ENCODE measurements at regions not wholly inside any gene's neighbourhood (a gene's known extent, or its start where the extent isn't known, plus 50 kb on each side); places are given as distances from the start of the nearest gene placed in this dataset.
"Not testable (repeated sequence)": the region's sequence is repeated elsewhere in the genome, so short reads cannot be mapped to it uniquely, and the experiment has no call there.

GRCh38 chr1:178587096-178587495, 74.2 kb downstream of the TEX35 start:
- ChIA-PET POLR2A (interaction anchor here (0.6 to 2.1 kb wide), 2 partner anchors 9 to 212 kb away, joined by 3 to 4 read pairs; no protein-coding TSS in a partner anchor), CTCF (interaction anchor here (0.5 to 3.0 kb wide), 8 partner anchors 11 to 167 kb away, joined by 3 to 9 read pairs (median 4); no protein-coding TSS in a partner anchor)
- peaks cover 6% of the 10 kb centered on the region for H3K36me3 Mint-ChIP-seq (ENCODE audit: insufficient read depth, unreplicated experiment)
- no peak overlapping the region for H3K4me3 Mint-ChIP-seq (ENCODE audit: unreplicated experiment)
- H3K27ac Mint-ChIP-seq (ENCODE audit: low read depth, unreplicated experiment), result no peak overlapping the region
- H3K4me1 Mint-ChIP-seq (ENCODE audit: insufficient read depth, unreplicated experiment), result no peaks in the 10 kb centered on the region
- no peak for DNase-seq (ENCODE audit: unreplicated experiment)
- BruUV-seq (replicated peaks), result no TSS peak
- no peaks in the 10 kb centered on the region for H3K9me3 Mint-ChIP-seq (ENCODE audit: unreplicated experiment)
- peaks cover 15% of the 10 kb centered on the region for H3K27me3 Mint-ChIP-seq (ENCODE audit: insufficient read depth, unreplicated experiment)
- TF ChIP-seq, protein P1, sequence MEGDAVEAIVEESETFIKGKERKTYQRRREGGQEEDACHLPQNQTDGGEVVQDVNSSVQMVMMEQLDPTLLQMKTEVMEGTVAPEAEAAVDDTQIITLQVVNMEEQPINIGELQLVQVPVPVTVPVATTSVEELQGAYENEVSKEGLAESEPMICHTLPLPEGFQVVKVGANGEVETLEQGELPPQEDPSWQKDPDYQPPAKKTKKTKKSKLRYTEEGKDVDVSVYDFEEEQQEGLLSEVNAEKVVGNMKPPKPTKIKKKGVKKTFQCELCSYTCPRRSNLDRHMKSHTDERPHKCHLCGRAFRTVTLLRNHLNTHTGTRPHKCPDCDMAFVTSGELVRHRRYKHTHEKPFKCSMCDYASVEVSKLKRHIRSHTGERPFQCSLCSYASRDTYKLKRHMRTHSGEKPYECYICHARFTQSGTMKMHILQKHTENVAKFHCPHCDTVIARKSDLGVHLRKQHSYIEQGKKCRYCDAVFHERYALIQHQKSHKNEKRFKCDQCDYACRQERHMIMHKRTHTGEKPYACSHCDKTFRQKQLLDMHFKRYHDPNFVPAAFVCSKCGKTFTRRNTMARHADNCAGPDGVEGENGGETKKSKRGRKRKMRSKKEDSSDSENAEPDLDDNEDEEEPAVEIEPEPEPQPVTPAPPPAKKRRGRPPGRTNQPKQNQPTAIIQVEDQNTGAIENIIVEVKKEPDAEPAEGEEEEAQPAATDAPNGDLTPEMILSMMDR (IDR thresholded peaks at IDR 0.05; ENCODE audit: unreplicated experiment), result no peak
- intact Hi-C loops (cut with micrococcal nuclease), result no loop called here

- CTCF ChIA-PET, result interaction anchor here (0.8 to 3.0 kb wide), 6 partner anchors 10 to 166 kb away, joined by 3 to 9 read pairs (median 4); no protein-coding TSS in a partner anchor
- Mint-ChIP-seq H3K27ac (ENCODE audit: low read depth, unreplicated experiment) (no peak overlapping the region), H3K9me3 (ENCODE audit: unreplicated experiment) (no peaks in the 10 kb centered on the region), H3K36me3 (ENCODE audit: insufficient read depth, unreplicated experiment) (peaks cover 6% of the 10 kb centered on the region), H3K4me3 (ENCODE audit: unreplicated experiment) (no peak overlapping the region), H3K27me3 (ENCODE audit: insufficient read depth, unreplicated experiment) (peaks cover 15% of the 10 kb centered on the region), H3K4me1 (ENCODE audit: insufficient read depth, unreplicated experiment) (no peaks in the 10 kb centered on the region)
- intact Hi-C loops (cut with micrococcal nuclease), result no loop called here
- DNase-seq (ENCODE audit: unreplicated experiment), result no peak
- TF ChIP-seq, protein P1 (IDR thresholded peaks at IDR 0.05; ENCODE audit: unreplicated experiment), result no peak
- BruUV-seq (replicated peaks), result no TSS peak
- POLR2A ChIA-PET, result interaction anchor here (0.6 to 2.1 kb wide), 2 partner anchors 8 to 212 kb away, joined by 3 to 4 read pairs; no protein-coding TSS in a partner anchor
Observed at GRCh38 chr1:178587975-178588374, 75.1 kb downstream of the TEX35 start.

DNA sequence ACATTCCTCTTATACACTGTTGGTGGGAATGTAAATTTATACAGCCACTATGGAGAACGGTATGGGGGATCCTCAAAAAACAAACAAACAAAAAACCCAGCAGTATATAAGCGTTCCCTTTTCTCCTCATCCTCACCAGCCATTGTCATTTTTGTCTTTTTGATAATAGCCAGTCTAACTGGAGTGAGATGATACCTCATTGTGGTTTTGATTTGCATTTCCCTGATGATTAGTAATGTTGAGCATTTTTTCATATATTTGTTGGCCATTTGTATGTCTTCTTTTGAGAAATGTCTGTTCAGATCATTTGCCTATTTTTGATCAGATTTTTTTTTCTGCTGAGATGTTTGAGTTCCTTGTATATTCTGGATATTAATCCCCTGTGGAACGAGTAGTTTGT, 76.1 kb downstream of the TEX35 start:
- POLR2A ChIA-PET; intact Hi-C loops (cut with micrococcal nuclease); DNase-seq (ENCODE audit: unreplicated experiment); H3K4me1 Mint-ChIP-seq (ENCODE audit: insufficient read depth, unreplicated experiment); H3K9me3 Mint-ChIP-seq (ENCODE audit: unreplicated experiment); H3K36me3 Mint-ChIP-seq (ENCODE audit: insufficient read depth, unreplicated experiment); H3K4me3 Mint-ChIP-seq (ENCODE audit: unreplicated experiment); BruUV-seq (replicated peaks); H3K27ac Mint-ChIP-seq (ENCODE audit: low read depth, unreplicated experiment): not testable (repeated sequence)
- CTCF ChIA-PET, result interaction anchor here (3.0 kb wide), 1 partner anchor 13 kb away, joined by 9 read pairs; no protein-coding TSS in a partner anchor
- H3K27me3 Mint-ChIP-seq (ENCODE audit: insufficient read depth, unreplicated experiment), result peaks cover 15% of the 10 kb centered on the region

- peaks cover 15% of the 10 kb centered on the region for H3K27me3 Mint-ChIP-seq (ENCODE audit: insufficient read depth, unreplicated experiment)
- CTCF ChIA-PET, result interaction anchor here (0.6 kb wide), 1 partner anchor 580 kb away, joined by 3 read pairs; no protein-coding TSS in a partner anchor
- H3K9me3 Mint-ChIP-seq (ENCODE audit: unreplicated experiment); H3K4me1 Mint-ChIP-seq (ENCODE audit: insufficient read depth, unreplicated experiment); BruUV-seq (replicated peaks); H3K36me3 Mint-ChIP-seq (ENCODE audit: insufficient read depth, unreplicated experiment); H3K27ac Mint-ChIP-seq (ENCODE audit: low read depth, unreplicated experiment); DNase-seq (ENCODE audit: unreplicated experiment); H3K4me3 Mint-ChIP-seq (ENCODE audit: unreplicated experiment); intact Hi-C loops (cut with micrococcal nuclease): not testable (repeated sequence)
- POLR2A ChIA-PET, result interaction anchor here (0.9 kb wide), 1 partner anchor 289 kb away, joined by 3 read pairs; no protein-coding TSS in a partner anchor
Observed at GRCh38 chr1:178591811-178592210, 78.9 kb downstream of the TEX35 start.

- intact Hi-C loops (cut with micrococcal nuclease), result no loop called here
- Mint-ChIP-seq H3K4me1 (ENCODE audit: insufficient read depth, unreplicated experiment) (peaks cover 5% of the 10 kb centered on the region), H3K27ac (ENCODE audit: low read depth, unreplicated experiment) (no peak overlapping the region), H3K27me3 (ENCODE audit: insufficient read depth, unreplicated experiment) (peaks cover 15% of the 10 kb centered on the region), H3K36me3 (ENCODE audit: insufficient read depth, unreplicated experiment) (no peaks in the 10 kb centered on the region), H3K4me3 (ENCODE audit: unreplicated experiment) (no peak overlapping the region), H3K9me3 (ENCODE audit: unreplicated experiment) (no peaks in the 10 kb centered on the region)
- POLR2A ChIA-PET, result interaction anchor here (0.6 to 1.0 kb wide), 2 partner anchors 10 to 133 kb away, joined by 3 to 5 read pairs; no protein-coding TSS in a partner anchor
- CTCF ChIA-PET, result interaction anchor here (0.6 to 1.5 kb wide), 5 partner anchors 10 to 1901 kb away, joined by 3 to 6 read pairs (median 4); no protein-coding TSS in a partner anchor
- TF ChIP-seq, protein P1 (IDR thresholded peaks at IDR 0.05; ENCODE audit: unreplicated experiment), result no peak
- BruUV-seq (replicated peaks), result no TSS peak
- DNase-seq (ENCODE audit: unreplicated experiment), result no peak
Observed at GRCh38 chr1:178593515-178593914, 80.6 kb downstream of the TEX35 start.
